Hematopoietic multipotent progenitor cell (in vitro differentiated cells): ENCODE measurements at regions not wholly inside any gene's neighbourhood (a gene's known extent, or its start where the extent isn't known, plus 50 kb on each side); places are given as distances from the start of the nearest gene placed in this dataset.
A peak's percentile ranks its signal among the peaks of the same experiment; 100 is the strongest.

Experiments used
- DNase-seq, 3 donors: peaks; one replicate each; pipeline ENCODE4 v3.0.0-alpha.2; 2011 to 2015; ENCODE audit warnings: low read depth in 2 of 3, low spot score in 2 of 3

GRCh38 chr5:7955476-7955875 lies 86.5 kb downstream of the MTRR start:
- no peak for DNase-seq

GRCh38 chr5:7957329-7957728 lies 88.4 kb downstream of the MTRR start:
- DNase-seq: no peak

- no peak for DNase-seq
Measured at GRCh38 chr5:7960142-7960541, 91.2 kb downstream of the MTRR start.

- DNase-seq: no peak
Measured at GRCh38 chr5:7961540-7961939, 92.6 kb downstream of the MTRR start.

GRCh38 chr5:7970816-7971215 lies 101.9 kb downstream of the MTRR start:
- no peak for DNase-seq

- no peak for DNase-seq
Measured at GRCh38 chr5:7976411-7977190, 107.7 kb downstream of the MTRR start.

GRCh38 chr5:7978114-7978513 lies 109.2 kb downstream of the MTRR start:
- DNase-seq: no peak

GRCh38 chr5:7978991-7979390 lies 110.0 kb downstream of the MTRR start:
- DNase-seq: no peak

GRCh38 chr5:7980881-7981280 lies 111.9 kb downstream of the MTRR start:
- DNase-seq: no peak

- DNase-seq: no peak
Measured at GRCh38 chr5:7983433-7983832, 114.5 kb downstream of the MTRR start.

- DNase-seq: no peak
Measured at GRCh38 chr5:7991125-7991821, 122.3 kb downstream of the MTRR start.

- DNase-seq: no peak
Measured at GRCh38 chr5:7995688-7996294, 126.8 kb downstream of the MTRR start.

GRCh38 chr5:8005416-8005815 lies 136.5 kb downstream of the MTRR start:
- DNase-seq: no peak

GRCh38 chr5:8012131-8012977 lies 143.4 kb downstream of the MTRR start:
- no peak for DNase-seq

GRCh38 chr5:8013948-8014710 lies 145.2 kb downstream of the MTRR start:
- no peak for DNase-seq

GRCh38 chr5:8019719-8020218 lies 150.8 kb downstream of the MTRR start:
- DNase-seq: peak in 2 of 3 donors; percentile 1 to 28

- DNase-seq: no peak
Measured at GRCh38 chr5:8020861-8021514, 152.0 kb downstream of the MTRR start.

- DNase-seq: no peak
Measured at GRCh38 chr5:8028243-8028642, 159.3 kb downstream of the MTRR start.

- no peak for DNase-seq
Measured at GRCh38 chr5:8033261-8033660, 164.3 kb downstream of the MTRR start.

- no peak for DNase-seq
Measured at GRCh38 chr5:8034852-8035251, 165.9 kb downstream of the MTRR start.
